H1 (cell line): ENCODE measurements at regions not wholly inside any gene's neighbourhood (a gene's known extent, or its start where the extent isn't known, plus 50 kb on each side); places are given as distances from the start of the nearest gene placed in this dataset.

Source experiments
- CTCF ChIA-PET: fragments of 300-600 bp; sonication (Branson Sonifier 250); formaldehyde crosslinking; loops from one replicate; lab custom pipeline; 2021; ENCODE audit not compliant: partially characterized antibody; lab: Charles Lee
- POLR2A ChIA-PET: fragments of 300-600 bp; sonication (Branson Sonifier 250); formaldehyde crosslinking; loops from one replicate; lab custom pipeline; 2021; ENCODE audit warnings: inconsistent platforms; ENCODE audit not compliant: partially characterized antibody; lab: Charles Lee
- DNase-seq, 2 experiments: peaks; one replicate each; pipeline versions ENCODE4 v3.0.0 to v3.0.0-alpha.2; 2010 to 2022; ENCODE audit warnings: low spot score in 2 of 2, low read depth in 1 of 2, mixed read lengths in 1 of 2
- FAIRE-seq: peaks from 2 replicates; lab custom pipeline; 2011; peaks lifted over from hg19 to GRCh38; lab: Jason Lieb, UNC
- H2AFZ ChIP-seq: 2 replicates; pipeline ENCODE4 v1.8.1; 2012; ENCODE audit warnings: low read length, inconsistent platforms
- H2AK5ac ChIP-seq: 2 replicates; pipeline ENCODE4 v1.6.1; 2013; ENCODE audit warnings: low read depth, low read length
- H2BK120ac ChIP-seq: replicated peaks from 2 replicates; pipeline ENCODE3; 2013; ENCODE audit warnings: low read depth, low read length, inconsistent platforms
- H2BK12ac ChIP-seq: 2 replicates; pipeline ENCODE4 v1.6.1; 2013; ENCODE audit warnings: low read depth, low read length
- H2BK15ac ChIP-seq: 2 replicates; pipeline ENCODE4 v1.6.1; 2013; ENCODE audit warnings: low read length
- H2BK20ac ChIP-seq: 2 replicates; pipeline ENCODE4 v1.6.1; 2013; ENCODE audit warnings: low read length
- H2BK5ac ChIP-seq: 2 replicates; pipeline ENCODE4 v1.6.1; 2013; ENCODE audit warnings: low read depth, low read length
- H3K14ac ChIP-seq: 2 replicates; pipeline ENCODE4 v1.6.1; 2013; ENCODE audit warnings: inconsistent platforms; ENCODE audit not compliant: insufficient read length
- H3K18ac ChIP-seq: 2 replicates; pipeline ENCODE4 v1.6.1; 2013; ENCODE audit warnings: low read length; ENCODE audit errors: extremely low read depth
- H3K23ac ChIP-seq: 2 replicates; pipeline ENCODE4 v1.6.1; 2013; ENCODE audit warnings: inconsistent platforms; ENCODE audit not compliant: insufficient read length
- H3K23me2 ChIP-seq: 2 replicates; pipeline ENCODE4 v1.6.1; 2013; ENCODE audit warnings: low read depth, low read length
- H3K27ac ChIP-seq: 2 replicates; pipeline ENCODE4 v1.6.1; 2011; ENCODE audit warnings: low read depth, low read length, inconsistent platforms
- H3K27me3 ChIP-seq, 4 experiments: replicated peaks in 1 of 4; 1 replicate in 1 of 4; 2 replicates in 3 of 4; pipeline versions ENCODE4 v1.6.1 to v1.8.1; 2011 to 2013; ENCODE audit warnings: low read length in 3 of 4, mild to moderate bottlenecking in 3 of 4, inconsistent platforms in 2 of 4, mixed read lengths in 2 of 4, moderate library complexity in 1 of 4; ENCODE audit not compliant: control insufficient read depth in 3 of 4, insufficient read depth in 3 of 4; ENCODE audit errors: extremely low read depth in 1 of 4
- H3K36me3 ChIP-seq, 4 experiments: 2 replicates each; pipeline versions ENCODE4 v1.6.1 to v1.8.1; 2011 to 2013; ENCODE audit warnings: mild to moderate bottlenecking in 4 of 4, low read length in 3 of 4, moderate library complexity in 2 of 4, control low read depth in 1 of 4, inconsistent platforms in 1 of 4; ENCODE audit not compliant: insufficient read depth in 4 of 4, control insufficient read depth in 2 of 4
- H3K4ac ChIP-seq: replicated peaks from 2 replicates; pipeline ENCODE3; 2013; ENCODE audit warnings: low read length, low read depth, mixed read lengths, inconsistent platforms; ENCODE audit not compliant: insufficient read length
- H3K4me1 ChIP-seq, 4 experiments: replicated peaks in 1 of 4; 1 replicate in 1 of 4; 2 replicates in 3 of 4; pipeline versions ENCODE4 v1.6.1 to v1.8.1; 2011 to 2013; ENCODE audit warnings: low read length in 3 of 4, inconsistent platforms in 2 of 4, mixed read lengths in 1 of 4; ENCODE audit not compliant: insufficient read depth in 4 of 4, control insufficient read depth in 3 of 4
- H3K4me2 ChIP-seq, 2 experiments: 2 replicates each; pipeline versions ENCODE4 v1.6.1 to v1.8.1; 2011 to 2013; ENCODE audit warnings: low read depth in 2 of 2, low read length in 2 of 2, control low read depth in 1 of 2, inconsistent platforms in 1 of 2, mild to moderate bottlenecking in 1 of 2; ENCODE audit not compliant: insufficient read depth in 1 of 2
- H3K4me3 ChIP-seq, 4 experiments: fragments of 200-600, 300-600 bp in 1 of 4; sonication (generic), shearing (Covaris generic), sonication (Bioruptor Twin) in 1 of 4; 2 replicates each; pipeline versions ENCODE4 v1.5.1 to v1.8.1; 2011 to 2016; ENCODE audit warnings: low read length in 4 of 4, low read depth in 3 of 4, control low read depth in 2 of 4, inconsistent platforms in 2 of 4, mild to moderate bottlenecking in 2 of 4, mixed read lengths in 1 of 4, moderate library complexity in 1 of 4; ENCODE audit not compliant: insufficient read depth in 2 of 4; ENCODE audit errors: extremely low read depth in 1 of 4
- H3K56ac ChIP-seq: replicated peaks from 2 replicates; pipeline ENCODE3; 2013; ENCODE audit warnings: low read depth, mild to moderate bottlenecking, mixed read lengths, low read length, inconsistent platforms; ENCODE audit not compliant: insufficient read length
- H3K79me1 ChIP-seq: 2 replicates; pipeline ENCODE4 v1.6.1; 2013; ENCODE audit warnings: low read depth, low read length, control low read depth
- H3K79me2 ChIP-seq, 2 experiments: 2 replicates each; pipeline versions ENCODE4 v1.6.1 to v1.8.1; 2012 to 2013; ENCODE audit warnings: low read length in 2 of 2, mild to moderate bottlenecking in 2 of 2, inconsistent platforms in 1 of 2; ENCODE audit not compliant: insufficient read depth in 2 of 2, control insufficient read depth in 1 of 2
- H3K9ac ChIP-seq, 4 experiments: replicated peaks in 1 of 4; 1 replicate in 1 of 4; 2 replicates in 3 of 4; pipeline versions ENCODE4 v1.6.1 to v1.8.1; 2011 to 2013; ENCODE audit warnings: low read depth in 3 of 4, low read length in 3 of 4, control low read depth in 2 of 4, mild to moderate bottlenecking in 2 of 4, moderate library complexity in 2 of 4, inconsistent platforms in 1 of 4; ENCODE audit errors: extremely low read depth in 1 of 4
- H3K9me3 ChIP-seq, 2 experiments: 2 replicates each; pipeline versions ENCODE4 v1.6.1 to v1.8.1; 2012 to 2013; ENCODE audit warnings: mild to moderate bottlenecking in 2 of 2, moderate library complexity in 2 of 2, control low read depth in 1 of 2, inconsistent platforms in 1 of 2, low read depth in 1 of 2, low read length in 1 of 2, mixed read lengths in 1 of 2; ENCODE audit not compliant: insufficient read depth in 2 of 2
- H4K20me1 ChIP-seq, 2 experiments: replicated peaks in 1 of 2; 2 replicates each; pipeline versions ENCODE3 to v1.8.1; 2011 to 2013; ENCODE audit warnings: inconsistent platforms in 2 of 2, low read length in 2 of 2, mild to moderate bottlenecking in 1 of 2; ENCODE audit not compliant: insufficient read depth in 2 of 2, control insufficient read depth in 1 of 2
- H4K5ac ChIP-seq: 2 replicates; pipeline ENCODE4 v1.6.1; 2013; ENCODE audit warnings: low read length, low read depth, mixed read lengths, inconsistent platforms; ENCODE audit not compliant: insufficient read length
- H4K8ac ChIP-seq: 2 replicates; pipeline ENCODE4 v1.8.0; 2013; ENCODE audit warnings: mild to moderate bottlenecking, moderate library complexity, low read length, inconsistent platforms; ENCODE audit not compliant: insufficient read depth; ENCODE audit errors: extremely low read depth
- H4K91ac ChIP-seq: replicated peaks from 2 replicates; pipeline ENCODE3; 2013; ENCODE audit warnings: low read length, mixed read lengths, inconsistent platforms; ENCODE audit not compliant: insufficient read length
- CHD1 ChIP-seq: IDR thresholded peaks from 2 replicates; pipeline ENCODE4 v1.6.1; 2012; ENCODE audit warnings: low read depth, low read length, improper control_type of control experiment
- EGR1 ChIP-seq: IDR thresholded peaks from 2 replicates; pipeline ENCODE4 v1.6.1; 2011; ENCODE audit warnings: low read depth, low read length, borderline replicate concordance
- GABPA ChIP-seq: IDR thresholded peaks from 2 replicates; pipeline ENCODE4 v1.6.1; 2011; ENCODE audit warnings: mild to moderate bottlenecking, low read length, moderate library complexity, borderline replicate concordance; ENCODE audit not compliant: insufficient read depth
- HDAC6 ChIP-seq: IDR thresholded peaks from one replicate; pipeline ENCODE4 v1.7.1; 2012; ENCODE audit warnings: low read depth, mild to moderate bottlenecking, inconsistent platforms, low read length, moderate library complexity
- KDM4A ChIP-seq: IDR thresholded peaks from one replicate; pipeline ENCODE4 v1.7.1; 2012; ENCODE audit warnings: low read depth, mild to moderate bottlenecking, moderate library complexity, low read length, inconsistent platforms; ENCODE audit not compliant: severe bottlenecking
- MAX ChIP-seq: IDR thresholded peaks from 2 replicates; pipeline ENCODE4 v1.6.1; 2012; ENCODE audit warnings: inconsistent platforms
- RXRA ChIP-seq: IDR thresholded peaks from 2 replicates; pipeline ENCODE4 v1.6.1; 2011; ENCODE audit warnings: low read depth, mild to moderate bottlenecking, low read length, moderate library complexity; ENCODE audit not compliant: insufficient read depth
- SP1 ChIP-seq: IDR thresholded peaks from 2 replicates; pipeline ENCODE4 v1.6.1; 2011; ENCODE audit warnings: low read depth, low read length
- SP2 ChIP-seq: IDR thresholded peaks from 2 replicates; pipeline ENCODE4 v1.6.1; 2012; ENCODE audit warnings: mild to moderate bottlenecking, low read length, inconsistent platforms
- TBP ChIP-seq: IDR thresholded peaks from 2 replicates; pipeline ENCODE4 v1.6.1; 2011; ENCODE audit warnings: low read depth, low read length, improper control_type of control experiment
- TEAD4 ChIP-seq: IDR thresholded peaks from 2 replicates; pipeline ENCODE4 v1.6.1; 2012; ENCODE audit warnings: low read depth, low read length, inconsistent platforms, mixed read lengths
- ZNF274 ChIP-seq: IDR thresholded peaks from 2 replicates; pipeline ENCODE4 v1.7.0; 2012; ENCODE audit warnings: low read length, borderline replicate concordance; ENCODE audit errors: extremely low read depth
- WGBS, 2 experiments: shearing (Covaris generic) in 1 of 2; methylation state at CpG; one replicate each; pipeline versions ENCODE4 v1.1.6 to v1.1.7; 2013 to 2015; ENCODE audit warnings: low lambda C conversion rate in 2 of 2, mixed read lengths in 2 of 2, inconsistent platforms in 1 of 2, low coverage in 1 of 2, missing lambda C conversion rate in 1 of 2; ENCODE audit not compliant: insufficient replicate concordance in 2 of 2, insufficient coverage in 1 of 2, insufficient read length in 1 of 2; ENCODE audit errors: extremely low coverage in 1 of 2, missing lambda C conversion rate in 1 of 2; 5-methylcytosine and 5-hydroxymethylcytosine counted together
- TF ChIP-seq, protein P1 (sequence below): IDR thresholded peaks from 2 replicates; pipeline ENCODE4 v1.6.1; 2011; ENCODE audit warnings: low read depth, mild to moderate bottlenecking, low read length; ENCODE audit not compliant: insufficient read depth
- TF ChIP-seq, protein P2 (sequence below): IDR thresholded peaks from 2 replicates; pipeline ENCODE4 v1.6.1; 2011; ENCODE audit warnings: low read length, improper control_type of control experiment

- no peak overlapping the region for H2AK5ac ChIP-seq
- no peaks in the 10 kb centered on the region for H3K79me2 ChIP-seq
- 100% methylated on average over 1 of the region's 1 CpG; no CpG with 5 or more reads in 1 of the 2 experiments for WGBS, 2 experiments
- ChIA-PET CTCF (interaction anchor here (0.5 to 1.6 kb wide), 2 partner anchors 15 to 17 kb away, joined by 3 to 6 read pairs; no protein-coding TSS in a partner anchor), POLR2A (no interaction called here)
- H3K27me3 ChIP-seq = no peaks in the 10 kb centered on the region
- H2BK15ac ChIP-seq = no peak overlapping the region
- H3K4me3 ChIP-seq = no peak overlapping the region
- no peak overlapping the region for H3K4ac ChIP-seq
- no peaks in the 10 kb centered on the region for H4K20me1 ChIP-seq
- H2AFZ ChIP-seq = no peak overlapping the region
- H3K4me1 ChIP-seq = no peaks in the 10 kb centered on the region
- no peak overlapping the region for H3K14ac ChIP-seq
- no peak overlapping the region for H4K91ac ChIP-seq
- no peak overlapping the region for H3K27ac ChIP-seq
- H3K79me1 ChIP-seq = no peaks in the 10 kb centered on the region
- no peak overlapping the region for H4K8ac ChIP-seq
- H2BK5ac ChIP-seq = no peak overlapping the region
- no peak for DNase-seq
- H3K23ac ChIP-seq = no peak overlapping the region
- H3K4me2 ChIP-seq = no peak overlapping the region
- H3K23me2 ChIP-seq = no peaks in the 10 kb centered on the region
- no peaks in the 10 kb centered on the region for H3K9me3 ChIP-seq
- H3K36me3 ChIP-seq = no peaks in the 10 kb centered on the region
- no peak overlapping the region for H3K56ac ChIP-seq
- no peak overlapping the region for H2BK20ac ChIP-seq
- H4K5ac ChIP-seq = no peak overlapping the region
- no peak for FAIRE-seq
- H3K18ac ChIP-seq = no peak overlapping the region
- no peak overlapping the region for H3K9ac ChIP-seq
- H2BK120ac ChIP-seq = no peak overlapping the region
- H2BK12ac ChIP-seq = no peak overlapping the region
- TF ChIP-seq TBP (no peak), ZNF274 (no peak), MAX (no peak), SP1 (no peak), GABPA (no peak), EGR1 (no peak), RXRA (no peak), CHD1 (no peak), TEAD4 (no peak), SP2 (no peak), KDM4A (no peak), HDAC6 (no peak)
- TF ChIP-seq, protein P1, sequence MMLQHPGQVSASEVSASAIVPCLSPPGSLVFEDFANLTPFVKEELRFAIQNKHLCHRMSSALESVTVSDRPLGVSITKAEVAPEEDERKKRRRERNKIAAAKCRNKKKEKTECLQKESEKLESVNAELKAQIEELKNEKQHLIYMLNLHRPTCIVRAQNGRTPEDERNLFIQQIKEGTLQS = no peak
- TF ChIP-seq, protein P2, sequence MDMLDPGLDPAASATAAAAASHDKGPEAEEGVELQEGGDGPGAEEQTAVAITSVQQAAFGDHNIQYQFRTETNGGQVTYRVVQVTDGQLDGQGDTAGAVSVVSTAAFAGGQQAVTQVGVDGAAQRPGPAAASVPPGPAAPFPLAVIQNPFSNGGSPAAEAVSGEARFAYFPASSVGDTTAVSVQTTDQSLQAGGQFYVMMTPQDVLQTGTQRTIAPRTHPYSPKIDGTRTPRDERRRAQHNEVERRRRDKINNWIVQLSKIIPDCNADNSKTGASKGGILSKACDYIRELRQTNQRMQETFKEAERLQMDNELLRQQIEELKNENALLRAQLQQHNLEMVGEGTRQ = no peak
These were observed 504.4 kb downstream of the RIT2 start for GRCh38 chr18:42611134-42611533.
